ENCODE measurements at regions not wholly inside any gene's neighbourhood (a gene's known extent, or its start where the extent isn't known, plus 50 kb on each side); places are given as distances from the start of the nearest gene placed in this dataset.
"Not testable (repeated sequence)": the region's sequence is repeated elsewhere in the genome, so short reads cannot be mapped to it uniquely, and the experiment has no call there.

GRCh38 chr15:70522323-70522966 is 240.9 kb downstream of the UACA start:
- no peak for FAIRE-seq

GRCh38 chr15:70521576-70522322 is 241.6 kb downstream of the UACA start:
- no peak for FAIRE-seq

DNA sequence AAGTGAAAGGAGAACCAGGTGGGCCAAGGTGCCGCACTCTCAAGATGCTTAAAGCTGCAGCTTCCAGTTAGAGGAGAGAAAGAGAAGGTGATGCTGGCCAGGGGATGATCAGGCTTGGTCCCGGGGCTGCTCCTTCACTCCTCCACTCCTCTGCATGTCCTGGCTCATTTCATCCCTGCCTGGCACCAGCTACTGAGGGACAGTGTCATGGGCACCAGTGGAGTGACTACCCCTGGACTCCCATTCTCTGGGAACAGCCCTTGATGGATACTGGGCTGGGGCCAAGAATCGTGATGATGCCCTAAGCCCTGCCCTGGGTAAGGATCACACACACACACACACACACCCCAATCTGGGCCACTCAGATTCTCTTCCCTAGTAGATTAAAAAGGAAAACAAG is 243.7 kb downstream of the UACA start:
- no peak for FAIRE-seq

DNA sequence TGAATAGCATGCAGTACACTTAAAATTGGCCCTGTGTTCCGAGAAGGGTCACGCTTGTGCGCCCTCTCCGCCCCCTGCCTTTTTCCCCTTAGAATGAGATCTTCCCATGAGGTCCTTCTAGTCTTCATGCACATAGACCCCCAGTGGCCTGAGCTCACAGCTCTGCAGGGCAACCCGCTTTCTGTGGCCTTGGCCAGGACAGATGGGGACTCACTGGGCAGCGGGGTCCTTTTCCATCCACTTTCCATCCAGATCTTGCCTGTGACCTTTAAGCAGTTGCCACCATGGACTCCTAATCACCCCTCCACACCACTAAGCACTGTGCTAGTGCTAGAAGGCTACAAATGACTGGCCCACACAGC is 244.4 kb downstream of the UACA start:
- no peak for FAIRE-seq

- FAIRE-seq, result no peak
Measured at GRCh38 chr15:70518201-70519003, 245.0 kb downstream of the UACA start.

DNA sequence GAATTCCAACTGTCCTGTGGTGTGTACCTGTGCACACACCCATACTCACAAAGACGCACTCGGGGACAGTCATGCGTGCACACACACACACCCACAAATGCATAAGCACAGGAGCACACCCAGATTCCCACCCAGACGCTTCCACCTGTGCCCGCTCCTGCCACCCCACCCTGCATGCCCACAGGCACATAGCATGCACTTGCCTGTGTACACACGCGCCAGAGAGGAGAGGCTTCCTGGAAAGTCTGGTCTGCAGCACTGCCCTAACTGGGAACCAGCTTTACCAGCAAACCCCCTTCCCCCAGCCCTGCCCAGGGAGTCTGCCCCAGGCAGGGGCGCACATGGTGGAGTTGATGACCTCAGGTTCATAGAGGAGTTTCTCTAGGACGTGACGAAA is 246.2 kb downstream of the UACA start:
- FAIRE-seq, result no peak

DNA sequence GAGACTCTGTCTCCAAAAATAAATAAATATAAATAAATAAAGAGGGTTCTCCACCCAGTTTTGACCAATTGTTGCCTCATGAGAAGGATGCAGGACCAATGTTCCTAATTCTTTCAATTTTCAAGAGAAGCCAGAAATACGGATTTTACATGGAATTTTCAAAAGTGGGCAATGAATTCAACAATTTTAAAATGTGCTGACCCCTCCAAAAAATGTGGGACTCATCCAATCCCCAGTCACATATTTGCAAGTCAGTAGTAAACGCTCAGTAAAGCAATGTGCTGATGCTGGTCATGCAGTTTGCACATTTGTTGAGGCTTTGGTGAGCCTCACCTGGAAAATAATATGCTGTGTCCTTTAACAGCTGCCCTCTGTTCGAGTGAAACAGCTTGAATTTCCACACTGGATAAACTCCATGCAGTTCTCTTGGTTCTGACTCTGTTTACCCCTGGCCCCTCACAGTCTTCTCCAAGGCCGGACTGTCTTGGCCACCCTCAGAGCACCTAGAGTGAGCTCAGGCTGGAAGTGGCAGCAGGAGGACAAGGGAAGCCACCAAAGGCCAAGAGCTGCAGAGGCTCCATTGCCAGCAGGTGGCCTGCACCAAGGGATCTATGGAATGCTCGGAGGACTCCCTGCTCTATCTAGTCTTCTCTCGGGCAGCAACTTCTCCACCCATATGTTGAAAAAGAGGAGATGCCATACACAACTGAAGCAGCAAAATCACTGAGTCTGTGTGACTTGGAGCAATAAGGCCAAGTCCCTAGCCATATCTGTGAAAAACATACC is 246.8 kb downstream of the UACA start:
- FAIRE-seq, result no peak

- no peak for FAIRE-seq
Measured at GRCh38 chr15:70514251-70514650, 249.1 kb downstream of the UACA start.

DNA sequence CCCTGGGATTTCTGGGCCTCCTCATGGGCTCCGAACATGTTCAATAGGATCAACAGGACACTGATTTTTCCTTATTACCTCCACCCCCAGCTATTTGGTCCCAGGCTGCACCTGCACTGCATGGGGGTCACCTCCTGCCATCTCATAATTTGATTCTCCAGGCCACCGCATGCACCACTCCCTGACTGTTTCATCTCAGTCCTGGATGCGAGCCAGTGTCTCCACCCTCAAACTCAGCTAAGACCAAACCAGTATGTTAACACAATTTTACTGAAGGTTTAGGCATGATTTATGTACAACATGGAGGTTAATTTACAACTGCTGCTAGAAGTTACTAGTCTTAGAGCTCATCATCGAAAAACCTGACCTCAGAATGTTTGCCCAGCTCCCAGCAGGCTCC is 249.5 kb downstream of the UACA start:
- FAIRE-seq, result no peak

- no peak for FAIRE-seq
Measured at GRCh38 chr15:70512772-70513362, 250.5 kb downstream of the UACA start.

DNA sequence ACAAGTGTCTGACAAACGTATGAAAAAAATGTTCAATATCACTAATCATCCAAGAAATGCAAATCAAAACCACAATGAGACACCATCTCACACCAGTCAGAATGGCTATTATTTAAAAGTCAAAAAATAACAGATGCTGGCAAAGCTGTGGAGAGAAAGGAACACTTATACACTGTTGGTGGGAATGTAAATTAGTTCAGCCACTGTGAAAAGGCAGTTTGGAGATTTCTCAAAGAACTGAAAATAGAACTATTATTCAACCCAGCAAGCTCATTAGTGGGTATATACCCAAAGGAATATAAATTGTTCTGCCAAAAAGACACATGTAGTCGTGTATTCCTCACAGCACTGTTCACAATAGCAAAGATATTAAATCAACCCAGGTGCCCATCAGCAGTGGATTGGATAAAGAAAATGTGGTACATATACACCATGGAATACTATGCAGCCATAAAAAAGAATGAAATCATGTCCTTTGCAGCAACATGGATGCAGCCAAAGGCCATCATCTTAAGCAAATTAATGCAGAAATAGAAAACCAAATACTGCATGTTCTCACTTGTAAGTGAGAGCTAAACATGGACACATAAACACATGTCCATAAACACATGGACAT is 251.3 kb downstream of the UACA start:
- FAIRE-seq, result not testable (repeated sequence)

DNA sequence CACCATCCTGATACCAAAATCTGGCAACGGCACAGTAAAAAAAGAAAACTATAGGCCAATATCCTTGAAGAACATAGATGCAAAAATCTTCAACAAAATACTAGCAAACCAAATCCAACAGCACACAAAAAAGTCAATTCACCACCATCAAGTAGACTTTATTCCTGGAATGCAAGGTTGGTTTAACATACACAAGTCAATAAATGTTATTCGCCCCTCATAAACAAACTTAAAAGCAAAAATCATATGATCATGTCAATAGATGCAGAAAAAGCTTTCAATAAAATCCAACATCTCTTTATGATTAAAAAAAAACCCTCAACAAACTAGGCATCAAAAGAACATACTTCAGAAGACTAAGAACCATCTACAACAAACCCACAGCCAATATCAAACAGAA is 252.9 kb downstream of the UACA start:
- no peak for FAIRE-seq

DNA sequence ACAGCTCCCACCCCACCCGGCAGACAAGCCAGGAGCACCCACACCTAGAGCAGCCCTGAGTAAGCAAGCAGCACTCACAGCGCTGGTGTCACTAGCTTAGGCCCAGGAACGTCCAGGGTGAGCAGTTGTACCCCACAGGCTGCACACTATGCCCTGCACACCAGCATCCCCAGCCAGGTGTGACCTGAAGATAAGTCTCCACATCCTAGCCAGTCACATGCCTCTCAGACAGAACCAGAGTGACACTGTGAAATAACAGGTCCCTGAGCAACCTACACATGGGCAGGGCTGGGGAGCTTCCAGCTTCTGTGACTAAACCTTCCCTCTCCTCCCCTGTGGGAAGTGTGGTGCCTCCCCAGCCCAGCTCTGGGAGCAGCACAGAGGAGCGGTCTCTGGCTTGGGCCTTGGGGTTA is 253.6 kb downstream of the UACA start:
- FAIRE-seq, result no peak

DNA sequence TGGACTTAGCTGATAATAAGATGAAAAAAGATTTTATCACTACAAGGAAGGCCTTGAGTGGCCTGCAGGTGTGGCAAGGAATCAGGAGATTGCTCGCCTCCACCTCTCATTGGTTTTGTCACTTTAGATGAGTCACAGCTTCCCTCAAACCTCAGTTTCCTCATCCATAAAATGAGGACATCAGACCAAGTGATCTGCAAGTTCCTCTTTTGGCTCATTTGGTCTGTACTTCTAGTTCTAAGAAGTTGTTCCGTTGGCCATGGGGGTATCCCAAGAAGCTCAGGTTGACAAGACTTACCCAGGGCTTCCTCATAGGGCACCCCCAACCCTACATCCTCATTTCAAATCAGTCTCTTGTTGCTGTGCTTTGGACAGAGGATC is 254.1 kb downstream of the UACA start:
- no peak for FAIRE-seq

- FAIRE-seq, result no peak
Measured at GRCh38 chr15:70508561-70509281, 254.6 kb downstream of the UACA start.

- FAIRE-seq, result no peak
Measured at GRCh38 chr15:70507772-70508371, 255.5 kb downstream of the UACA start.

GRCh38 chr15:70505936-70506912 is 257.1 kb downstream of the UACA start:
- FAIRE-seq, result no peak

- no peak for FAIRE-seq
Measured at GRCh38 chr15:70505411-70505919, 257.9 kb downstream of the UACA start.

- FAIRE-seq, result no peak
Measured at GRCh38 chr15:70504988-70505387, 258.4 kb downstream of the UACA start.
